ENCODE measurements at regions not wholly inside any gene's neighbourhood (a gene's known extent, or its start where the extent isn't known, plus 50 kb on each side); places are given as distances from the start of the nearest gene placed in this dataset.

- Histone ChIP-seq H3K4me3 (ENCODE audit: low read length in 2 of 2) (no peak overlapping the region), H3K9me3 (ENCODE audit: control insufficient read depth in 2 of 2, low read length in 2 of 2) (no peaks in the 10 kb centered on the region), H3K9ac (ENCODE audit: low read length in 2 of 2) (no peak overlapping the region), H3K27me3 (ENCODE audit: control insufficient read depth in 1 of 2, insufficient read depth in 2 of 2, low read length in 2 of 2) (no peaks in the 10 kb centered on the region), H3K27ac (ENCODE audit: low read length) (no peak overlapping the region), H3K36me3 (ENCODE audit: control insufficient read depth in 2 of 2, insufficient read depth in 2 of 2, low read length in 2 of 2) (no peaks in the 10 kb centered on the region), H3K4me1 (ENCODE audit: control insufficient read depth, insufficient read depth, low read length) (no peaks in the 10 kb centered on the region)
Measured at GRCh38 chr7:16978358-16979244, 96.8 kb upstream of the AGR3 start.

- Histone ChIP-seq H3K4me1 (ENCODE audit: control insufficient read depth, insufficient read depth, low read length) (no peaks in the 10 kb centered on the region), H3K27ac (ENCODE audit: low read length) (no peak overlapping the region), H3K9me3 (ENCODE audit: control insufficient read depth in 2 of 2, low read length in 2 of 2) (no peaks in the 10 kb centered on the region), H3K36me3 (ENCODE audit: control insufficient read depth in 2 of 2, insufficient read depth in 2 of 2, low read length in 2 of 2) (no peaks in the 10 kb centered on the region), H3K9ac (ENCODE audit: low read length in 2 of 2) (no peak overlapping the region), H3K4me3 (ENCODE audit: low read length in 2 of 2) (no peak overlapping the region), H3K27me3 (ENCODE audit: control insufficient read depth in 1 of 2, insufficient read depth in 2 of 2, low read length in 2 of 2) (no peaks in the 10 kb centered on the region)
Measured at GRCh38 chr7:16980539-16980938, 98.8 kb upstream of the AGR3 start.

- no peaks in the 10 kb centered on the region for H3K36me3 ChIP-seq (ENCODE audit: control insufficient read depth in 2 of 2, insufficient read depth in 2 of 2, low read length in 2 of 2)
- no peaks in the 10 kb centered on the region for H3K27me3 ChIP-seq (ENCODE audit: control insufficient read depth in 1 of 2, insufficient read depth in 2 of 2, low read length in 2 of 2)
- H3K9me3 ChIP-seq (ENCODE audit: control insufficient read depth in 2 of 2, low read length in 2 of 2) = no peaks in the 10 kb centered on the region
- no peak overlapping the region for H3K4me3 ChIP-seq (ENCODE audit: low read length in 2 of 2)
- no peaks in the 10 kb centered on the region for H3K4me1 ChIP-seq (ENCODE audit: control insufficient read depth, insufficient read depth, low read length)
- no peak overlapping the region for H3K9ac ChIP-seq (ENCODE audit: low read length in 2 of 2)
- no peak overlapping the region for H3K27ac ChIP-seq (ENCODE audit: low read length)
Measured at GRCh38 chr7:16982640-16983350, 101.0 kb upstream of the AGR3 start.

GRCh38 chr7:16984375-16984774 is 102.6 kb upstream of the AGR3 start:
- Histone ChIP-seq H3K4me3 (ENCODE audit: low read length in 2 of 2) (no peak overlapping the region), H3K9me3 (ENCODE audit: control insufficient read depth in 2 of 2, low read length in 2 of 2) (no peaks in the 10 kb centered on the region), H3K9ac (ENCODE audit: low read length in 2 of 2) (no peak overlapping the region), H3K36me3 (ENCODE audit: control insufficient read depth in 2 of 2, insufficient read depth in 2 of 2, low read length in 2 of 2) (no peaks in the 10 kb centered on the region), H3K27ac (ENCODE audit: low read length) (no peak overlapping the region), H3K27me3 (ENCODE audit: control insufficient read depth in 1 of 2, insufficient read depth in 2 of 2, low read length in 2 of 2) (no peaks in the 10 kb centered on the region), H3K4me1 (ENCODE audit: control insufficient read depth, insufficient read depth, low read length) (no peaks in the 10 kb centered on the region)

- no peaks in the 10 kb centered on the region for H3K36me3 ChIP-seq (ENCODE audit: control insufficient read depth in 2 of 2, insufficient read depth in 2 of 2, low read length in 2 of 2)
- H3K27me3 ChIP-seq (ENCODE audit: control insufficient read depth in 1 of 2, insufficient read depth in 2 of 2, low read length in 2 of 2) = no peaks in the 10 kb centered on the region
- no peak overlapping the region for H3K4me3 ChIP-seq (ENCODE audit: low read length in 2 of 2)
- H3K4me1 ChIP-seq (ENCODE audit: control insufficient read depth, insufficient read depth, low read length) = no peaks in the 10 kb centered on the region
- H3K9me3 ChIP-seq (ENCODE audit: control insufficient read depth in 2 of 2, low read length in 2 of 2) = no peaks in the 10 kb centered on the region
- no peak overlapping the region for H3K9ac ChIP-seq (ENCODE audit: low read length in 2 of 2)
- no peak overlapping the region for H3K27ac ChIP-seq (ENCODE audit: low read length)
Measured at GRCh38 chr7:16985621-16986020, 103.8 kb upstream of the AGR3 start.

GRCh38 chr7:16986755-16987154 is 105.0 kb upstream of the AGR3 start:
- H3K27me3 ChIP-seq (ENCODE audit: control insufficient read depth in 1 of 2, insufficient read depth in 2 of 2, low read length in 2 of 2) = no peaks in the 10 kb centered on the region
- H3K36me3 ChIP-seq (ENCODE audit: control insufficient read depth in 2 of 2, insufficient read depth in 2 of 2, low read length in 2 of 2) = no peaks in the 10 kb centered on the region
- H3K4me3 ChIP-seq (ENCODE audit: low read length in 2 of 2) = no peak overlapping the region
- no peak overlapping the region for H3K27ac ChIP-seq (ENCODE audit: low read length)
- no peaks in the 10 kb centered on the region for H3K9me3 ChIP-seq (ENCODE audit: control insufficient read depth in 2 of 2, low read length in 2 of 2)
- H3K4me1 ChIP-seq (ENCODE audit: control insufficient read depth, insufficient read depth, low read length) = no peaks in the 10 kb centered on the region
- no peak overlapping the region for H3K9ac ChIP-seq (ENCODE audit: low read length in 2 of 2)

- H3K4me1 ChIP-seq (ENCODE audit: control insufficient read depth, insufficient read depth, low read length) = no peaks in the 10 kb centered on the region
- H3K27ac ChIP-seq (ENCODE audit: low read length) = no peak overlapping the region
- no peak overlapping the region for H3K9ac ChIP-seq (ENCODE audit: low read length in 2 of 2)
- H3K9me3 ChIP-seq (ENCODE audit: control insufficient read depth in 2 of 2, low read length in 2 of 2) = no peaks in the 10 kb centered on the region
- H3K36me3 ChIP-seq (ENCODE audit: control insufficient read depth in 2 of 2, insufficient read depth in 2 of 2, low read length in 2 of 2) = no peaks in the 10 kb centered on the region
- H3K27me3 ChIP-seq (ENCODE audit: control insufficient read depth in 1 of 2, insufficient read depth in 2 of 2, low read length in 2 of 2) = no peaks in the 10 kb centered on the region
- H3K4me3 ChIP-seq (ENCODE audit: low read length in 2 of 2) = peak overlapping the region in 1 of 2 donors; percentile 52
Measured at GRCh38 chr7:16989811-16990413, 108.1 kb upstream of the AGR3 start.

- Histone ChIP-seq H3K36me3 (ENCODE audit: control insufficient read depth in 2 of 2, insufficient read depth in 2 of 2, low read length in 2 of 2) (no peaks in the 10 kb centered on the region), H3K4me1 (ENCODE audit: control insufficient read depth, insufficient read depth, low read length) (no peaks in the 10 kb centered on the region), H3K27me3 (ENCODE audit: control insufficient read depth in 1 of 2, insufficient read depth in 2 of 2, low read length in 2 of 2) (no peaks in the 10 kb centered on the region), H3K4me3 (ENCODE audit: low read length in 2 of 2) (no peak overlapping the region), H3K9ac (ENCODE audit: low read length in 2 of 2) (no peak overlapping the region), H3K27ac (ENCODE audit: low read length) (no peak overlapping the region), H3K9me3 (ENCODE audit: control insufficient read depth in 2 of 2, low read length in 2 of 2) (peaks cover 0 to 2% of the 10 kb centered on the region in 2 donors)
Measured at GRCh38 chr7:16991551-16991950, 109.8 kb upstream of the AGR3 start.

- no peaks in the 10 kb centered on the region for H3K27me3 ChIP-seq (ENCODE audit: control insufficient read depth in 1 of 2, insufficient read depth in 2 of 2, low read length in 2 of 2)
- no peaks in the 10 kb centered on the region for H3K36me3 ChIP-seq (ENCODE audit: control insufficient read depth in 2 of 2, insufficient read depth in 2 of 2, low read length in 2 of 2)
- no peak overlapping the region for H3K27ac ChIP-seq (ENCODE audit: low read length)
- no peaks in the 10 kb centered on the region for H3K4me1 ChIP-seq (ENCODE audit: control insufficient read depth, insufficient read depth, low read length)
- H3K9ac ChIP-seq (ENCODE audit: low read length in 2 of 2) = no peak overlapping the region
- peaks cover 0 to 2% of the 10 kb centered on the region in 2 donors for H3K9me3 ChIP-seq (ENCODE audit: control insufficient read depth in 2 of 2, low read length in 2 of 2)
- H3K4me3 ChIP-seq (ENCODE audit: low read length in 2 of 2) = no peak overlapping the region
Measured at GRCh38 chr7:16993543-16993942, 111.8 kb upstream of the AGR3 start.

GRCh38 chr7:16998481-16999051 is 116.8 kb upstream of the AGR3 start:
- H3K4me1 ChIP-seq (ENCODE audit: control insufficient read depth, insufficient read depth, low read length) = no peaks in the 10 kb centered on the region
- H3K9ac ChIP-seq (ENCODE audit: low read length in 2 of 2) = no peak overlapping the region
- no peaks in the 10 kb centered on the region for H3K36me3 ChIP-seq (ENCODE audit: control insufficient read depth in 2 of 2, insufficient read depth in 2 of 2, low read length in 2 of 2)
- H3K27ac ChIP-seq (ENCODE audit: low read length) = no peak overlapping the region
- no peak overlapping the region for H3K4me3 ChIP-seq (ENCODE audit: low read length in 2 of 2)
- H3K9me3 ChIP-seq (ENCODE audit: control insufficient read depth in 2 of 2, low read length in 2 of 2) = peaks cover 0 to 2% of the 10 kb centered on the region in 2 donors
- no peaks in the 10 kb centered on the region for H3K27me3 ChIP-seq (ENCODE audit: control insufficient read depth in 1 of 2, insufficient read depth in 2 of 2, low read length in 2 of 2)
